Skin epidermis (tissue), 12 donors: ENCODE measurements at regions not wholly inside any gene's neighbourhood (a gene's known extent, or its start where the extent isn't known, plus 50 kb on each side); places are given as distances from the start of the nearest gene placed in this dataset.
"Not testable (repeated sequence)": the region's sequence is repeated elsewhere in the genome, so short reads cannot be mapped to it uniquely, and the experiment has no call there.

Experiments
- H3K27ac ChIP-seq, 21 experiments: fragments of 200-600 bp; sonication (generic) in 11 of 21; one replicate each; pipeline ENCODE4 v1.5.0; 2020; ENCODE audit warnings: mild to moderate bottlenecking in 3 of 21, inconsistent platforms in 2 of 21, moderate library complexity in 2 of 21
- H3K4me3 ChIP-seq, 7 experiments: fragments of 200-600 bp; sonication (generic) in 2 of 7; one replicate each; pipeline ENCODE4 v1.5.0; 2020; ENCODE audit warnings: inconsistent platforms in 2 of 7, mild to moderate bottlenecking in 2 of 7, moderate library complexity in 1 of 7

- H3K4me3 ChIP-seq: no peak overlapping the region
- H3K27ac ChIP-seq: no peak overlapping the region
Measured at GRCh38 chr4:7141151-7141834, 51.0 kb upstream of the SORCS2 start.

GRCh38 chr4:7140692-7141069, 51.7 kb upstream of the SORCS2 start:
- Histone ChIP-seq H3K4me3 (no peak overlapping the region), H3K27ac (no peak overlapping the region)

GRCh38 chr4:7140062-7140691, 52.2 kb upstream of the SORCS2 start:
- Histone ChIP-seq H3K4me3 (no peak overlapping the region), H3K27ac (no peak overlapping the region)

- no peak overlapping the region for H3K4me3 ChIP-seq
- H3K27ac ChIP-seq: no peak overlapping the region
Measured at GRCh38 chr4:7139167-7139982, 53.0 kb upstream of the SORCS2 start.

GRCh38 chr4:7138223-7139166, 53.8 kb upstream of the SORCS2 start:
- Histone ChIP-seq H3K27ac (no peak overlapping the region), H3K4me3 (no peak overlapping the region)

- no peak overlapping the region for H3K4me3 ChIP-seq
- H3K27ac ChIP-seq: no peak overlapping the region
Measured at GRCh38 chr4:7137326-7138200, 54.8 kb upstream of the SORCS2 start.

- Histone ChIP-seq H3K27ac (no peak overlapping the region), H3K4me3 (no peak overlapping the region)
Measured at GRCh38 chr4:7136351-7136750, 56.0 kb upstream of the SORCS2 start.

GRCh38 chr4:7135389-7135746, 57.0 kb upstream of the SORCS2 start:
- H3K4me3 ChIP-seq: no peak overlapping the region
- peak overlapping the region in 2 of 21 experiments; percentile 18 to 55 for H3K27ac ChIP-seq

- H3K27ac ChIP-seq: peak overlapping the region in 2 of 21 experiments; percentile 18 to 55
- H3K4me3 ChIP-seq: no peak overlapping the region
Measured at GRCh38 chr4:7134737-7135388, 57.5 kb upstream of the SORCS2 start.

- not testable (repeated sequence) for H3K27ac ChIP-seq, H3K4me3 ChIP-seq
Measured at GRCh38 chr4:7133818-7134650, 58.3 kb upstream of the SORCS2 start.

GRCh38 chr4:7132730-7133582, 59.4 kb upstream of the SORCS2 start:
- Histone ChIP-seq H3K4me3 (no peak overlapping the region), H3K27ac (no peak overlapping the region)

- Histone ChIP-seq H3K27ac (no peak overlapping the region), H3K4me3 (no peak overlapping the region)
Measured at GRCh38 chr4:7132249-7132648, 60.1 kb upstream of the SORCS2 start.

GRCh38 chr4:7131498-7132031, 60.8 kb upstream of the SORCS2 start:
- H3K27ac ChIP-seq: no peak overlapping the region
- H3K4me3 ChIP-seq: no peak overlapping the region

- H3K4me3 ChIP-seq: no peak overlapping the region
- H3K27ac ChIP-seq: no peak overlapping the region
Measured at GRCh38 chr4:7130621-7131211, 61.6 kb upstream of the SORCS2 start.

GRCh38 chr4:7129871-7130620, 62.2 kb upstream of the GRPEL1 start:
- Histone ChIP-seq H3K27ac (no peak overlapping the region), H3K4me3 (no peak overlapping the region)
